Astrocyte of the spinal cord (primary cell): ENCODE measurements at regions not wholly inside any gene's neighbourhood (a gene's known extent, or its start where the extent isn't known, plus 50 kb on each side); places are given as distances from the start of the nearest gene placed in this dataset.
"Not testable (repeated sequence)": the region's sequence is repeated elsewhere in the genome, so short reads cannot be mapped to it uniquely, and the experiment has no call there.

Source experiments
- DNase-seq: peaks from one replicate; pipeline ENCODE4 v3.0.0; 2011; ENCODE audit warnings: low read depth, low spot score
- H3K4me3 ChIP-seq: 2 replicates; pipeline ENCODE4 v1.5.1; 2011; ENCODE audit warnings: low read depth, mild to moderate bottlenecking, low read length, moderate library complexity
- CTCF ChIP-seq: IDR thresholded peaks from 2 replicates; pipeline ENCODE4 v1.5.1; 2012; ENCODE audit warnings: low read depth, mild to moderate bottlenecking, low read length, inconsistent platforms
- in situ Hi-C: cut with HindIII; loops from 2 replicates; pipeline ENCODE4 v1.10.0; 2017; ENCODE audit warnings: low sequenced_read_pairs

GRCh38 chrX:109187473-109188168, 294.3 kb downstream of the GUCY2F start:
- no peak overlapping the region for H3K4me3 ChIP-seq
- no peak for DNase-seq
- in situ Hi-C loops = no loop called here
- TF ChIP-seq CTCF = no peak

- no peak for TF ChIP-seq CTCF
- in situ Hi-C loops = no loop called here
- no peak overlapping the region for H3K4me3 ChIP-seq
- DNase-seq = no peak
These were observed 294.9 kb downstream of the GUCY2F start for GRCh38 chrX:109186939-109187338.

- in situ Hi-C loops = no loop called here
- no peak for DNase-seq
- no peak for TF ChIP-seq CTCF
- no peak overlapping the region for H3K4me3 ChIP-seq
These were observed 297.3 kb downstream of the GUCY2F start for GRCh38 chrX:109184506-109185139.

DNA sequence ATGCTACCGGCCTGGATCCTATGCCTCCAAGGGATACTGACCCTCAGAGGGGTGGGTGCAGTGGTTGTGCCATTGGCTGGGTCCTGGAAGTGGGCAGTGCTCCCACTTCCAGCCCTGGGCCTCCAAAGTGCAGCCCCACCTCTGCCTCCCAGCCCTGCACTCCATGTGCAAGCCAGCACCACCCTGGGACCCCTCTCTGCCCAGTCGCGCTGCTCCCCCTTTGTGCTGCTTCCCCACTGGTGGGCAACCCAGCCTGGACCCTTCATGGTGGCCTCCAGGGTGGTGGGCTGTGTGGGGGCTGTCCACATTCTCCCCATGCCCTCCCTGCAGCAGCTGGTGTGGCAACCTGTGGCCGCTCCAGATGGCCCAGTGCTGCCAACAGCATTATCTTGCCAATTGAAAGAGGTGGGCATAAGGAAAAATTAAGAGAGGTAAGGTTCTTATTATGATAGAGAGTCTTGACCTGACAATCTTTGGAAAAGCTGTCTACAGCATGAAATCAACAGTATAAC, 309.7 kb downstream of the GUCY2F start:
- H3K4me3 ChIP-seq = no peak overlapping the region
- no peak for DNase-seq
- no peak for TF ChIP-seq CTCF
- in situ Hi-C loops = no loop called here

DNA sequence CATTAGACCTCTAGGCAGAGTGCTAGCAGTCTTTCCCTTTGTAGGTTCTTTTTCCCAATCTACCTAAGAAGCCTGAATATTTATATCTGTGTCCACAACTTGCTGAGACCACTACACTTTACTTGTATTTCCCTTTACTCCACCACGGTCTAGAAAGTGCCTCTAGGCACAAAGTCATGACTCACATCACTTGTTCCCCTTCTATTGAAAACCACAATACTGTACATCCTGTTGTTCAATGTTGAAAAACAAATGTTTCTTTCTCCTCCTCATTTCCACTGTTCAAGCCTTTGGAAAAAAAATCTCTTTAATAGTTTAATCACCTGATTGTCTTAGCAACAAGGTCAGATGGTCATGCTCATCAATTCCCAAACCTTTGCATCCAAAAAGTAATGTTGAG, 326.7 kb downstream of the GUCY2F start:
- no peak overlapping the region for H3K4me3 ChIP-seq
- in situ Hi-C loops = no loop called here
- no peak for DNase-seq
- no peak for TF ChIP-seq CTCF

- H3K4me3 ChIP-seq, DNase-seq, in situ Hi-C loops: not testable (repeated sequence)
These were observed 337.7 kb downstream of the GUCY2F start for GRCh38 chrX:109144173-109144572.

DNA sequence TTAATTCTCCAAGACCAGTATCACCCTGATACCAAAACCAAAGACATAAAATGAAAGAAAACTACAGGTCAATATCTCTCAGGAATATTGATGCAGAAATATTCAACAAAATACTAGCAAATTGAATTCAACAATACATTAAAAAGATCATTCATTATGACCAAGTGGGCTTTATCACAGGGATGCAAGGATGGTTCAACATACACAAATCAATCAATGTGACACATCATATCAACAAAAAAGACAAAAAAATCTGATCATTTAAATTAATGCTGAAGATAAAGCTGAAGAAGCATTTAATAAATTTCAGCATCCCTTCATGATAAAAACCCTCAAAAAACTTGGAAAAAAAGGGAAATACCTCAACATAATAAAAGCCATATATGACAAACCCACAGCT, 341.4 kb downstream of the GUCY2F start:
- no peak overlapping the region for H3K4me3 ChIP-seq
- no peak for DNase-seq
- no peak for TF ChIP-seq CTCF
- in situ Hi-C loops = no loop called here
